GM19351 (cell line): ENCODE measurements at regions not wholly inside any gene's neighbourhood (a gene's known extent, or its start where the extent isn't known, plus 50 kb on each side); places are given as distances from the start of the nearest gene placed in this dataset.
A peak's percentile ranks its signal among the peaks of the same experiment; 100 is the strongest.

Experiments used
- ATAC-seq: cut with Tn5 transposase; IDR thresholded peaks from one replicate; pipeline ENCODE4 v1.9.1; 2021; ENCODE audit warnings: mild to moderate bottlenecking, moderate library complexity; ENCODE audit not compliant: unreplicated experiment

DNA sequence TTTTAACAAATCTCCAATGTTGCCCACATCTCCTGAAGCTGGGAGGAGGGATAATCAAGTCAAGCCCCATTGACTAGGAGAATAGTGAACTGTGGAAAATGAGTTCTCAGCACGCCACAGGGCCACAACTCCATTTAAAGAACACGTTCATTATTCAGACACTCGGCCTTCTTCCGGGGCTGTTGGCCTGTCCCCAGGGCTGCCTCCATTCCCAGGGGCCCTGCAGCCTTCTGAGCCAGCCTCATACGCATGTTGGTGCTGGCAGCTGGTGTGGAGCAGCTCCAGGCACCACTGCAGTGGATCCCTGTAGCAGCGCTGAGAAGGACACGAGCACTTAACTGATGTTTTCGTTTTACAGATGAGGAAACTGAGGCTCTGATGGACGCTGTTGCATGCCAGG is 87.5 kb upstream of the RCN1 start:
- no peak for ATAC-seq

DNA sequence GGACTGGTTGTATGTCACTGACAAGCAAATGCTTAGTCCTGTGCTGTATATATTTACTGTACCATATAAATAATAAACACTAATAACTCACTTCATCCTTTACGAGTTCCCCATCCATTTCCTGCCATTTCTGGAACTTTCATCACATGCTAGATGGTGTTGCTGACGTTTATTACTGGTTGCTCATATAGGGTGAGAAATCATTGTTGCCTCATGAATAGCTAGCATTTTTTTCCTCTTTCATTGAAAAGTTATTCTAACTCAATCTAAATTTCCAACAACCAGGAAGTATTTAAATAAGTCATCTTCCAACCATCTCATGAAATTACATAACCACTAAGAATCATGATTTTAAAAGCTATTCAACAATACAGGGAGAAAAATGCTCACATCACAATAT is 88.6 kb upstream of the RCN1 start:
- no peak for ATAC-seq

GRCh38 chr11:31997955-31998354 is 92.9 kb upstream of the RCN1 start:
- ATAC-seq, result no peak

DNA sequence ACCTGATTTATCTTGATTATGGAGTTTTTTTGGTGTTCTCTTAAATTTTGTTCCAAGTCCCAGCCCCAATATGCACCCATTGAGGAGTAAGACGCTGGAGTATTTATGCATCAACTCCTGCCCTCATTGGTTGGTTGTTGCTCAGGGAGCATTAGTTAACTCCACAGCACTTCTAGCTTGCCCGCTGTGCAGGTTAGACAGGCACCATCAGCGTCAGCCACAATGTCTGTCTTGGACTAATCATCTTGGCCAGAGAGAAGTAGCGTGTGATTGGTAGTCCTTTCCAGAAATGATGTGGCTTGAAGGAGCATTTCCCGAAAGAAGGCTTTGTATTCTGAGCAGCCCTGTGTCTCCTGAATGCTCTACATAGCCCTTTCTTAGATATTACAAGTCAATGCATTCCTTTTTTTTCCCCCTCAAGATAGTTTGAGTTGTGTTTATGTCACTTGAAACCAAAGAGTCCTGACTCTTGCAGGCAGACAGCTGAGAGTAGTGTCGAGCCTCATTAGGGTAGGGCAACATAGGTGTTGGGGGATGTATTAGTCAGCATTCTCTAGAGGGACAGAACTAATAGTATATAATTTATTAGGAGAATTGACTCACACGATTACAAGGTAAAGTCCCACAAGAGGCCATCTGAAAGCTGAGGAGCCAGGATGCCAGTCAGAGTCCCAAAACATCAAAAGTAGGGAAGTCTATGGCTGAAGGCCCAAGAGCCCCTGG is 94.6 kb upstream of the RCN1 start:
- ATAC-seq, result peak; percentile 41

DNA sequence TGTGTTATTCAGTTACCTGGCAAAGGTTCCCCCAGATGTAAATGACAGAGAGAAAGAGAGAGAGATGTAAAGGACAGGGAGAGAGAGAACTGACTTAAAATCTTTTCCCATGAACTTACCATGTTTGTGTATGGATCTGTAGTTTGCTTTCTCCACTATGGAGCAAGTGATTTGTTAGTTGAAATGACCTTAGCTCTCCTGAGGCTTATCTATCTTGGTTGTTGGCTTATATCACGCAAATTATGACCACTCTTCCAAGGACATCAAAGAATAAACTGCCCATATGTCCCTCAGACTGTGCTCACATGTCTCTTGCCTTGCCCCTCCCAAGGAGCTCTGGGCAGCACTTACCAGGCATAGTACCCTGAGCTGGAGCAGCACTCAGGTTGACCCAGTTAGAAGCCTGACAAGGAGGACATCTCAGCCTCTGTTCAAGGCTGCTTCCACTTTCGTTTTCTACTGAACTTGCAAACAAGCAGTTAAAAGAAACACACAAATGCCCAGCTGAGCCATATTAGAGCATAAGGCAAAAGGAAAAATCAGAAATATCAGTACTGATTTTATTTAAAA is 95.3 kb upstream of the RCN1 start:
- peak; percentile 85 for ATAC-seq

GRCh38 chr11:31995032-31995431 is 95.8 kb upstream of the RCN1 start:
- no peak for ATAC-seq

DNA sequence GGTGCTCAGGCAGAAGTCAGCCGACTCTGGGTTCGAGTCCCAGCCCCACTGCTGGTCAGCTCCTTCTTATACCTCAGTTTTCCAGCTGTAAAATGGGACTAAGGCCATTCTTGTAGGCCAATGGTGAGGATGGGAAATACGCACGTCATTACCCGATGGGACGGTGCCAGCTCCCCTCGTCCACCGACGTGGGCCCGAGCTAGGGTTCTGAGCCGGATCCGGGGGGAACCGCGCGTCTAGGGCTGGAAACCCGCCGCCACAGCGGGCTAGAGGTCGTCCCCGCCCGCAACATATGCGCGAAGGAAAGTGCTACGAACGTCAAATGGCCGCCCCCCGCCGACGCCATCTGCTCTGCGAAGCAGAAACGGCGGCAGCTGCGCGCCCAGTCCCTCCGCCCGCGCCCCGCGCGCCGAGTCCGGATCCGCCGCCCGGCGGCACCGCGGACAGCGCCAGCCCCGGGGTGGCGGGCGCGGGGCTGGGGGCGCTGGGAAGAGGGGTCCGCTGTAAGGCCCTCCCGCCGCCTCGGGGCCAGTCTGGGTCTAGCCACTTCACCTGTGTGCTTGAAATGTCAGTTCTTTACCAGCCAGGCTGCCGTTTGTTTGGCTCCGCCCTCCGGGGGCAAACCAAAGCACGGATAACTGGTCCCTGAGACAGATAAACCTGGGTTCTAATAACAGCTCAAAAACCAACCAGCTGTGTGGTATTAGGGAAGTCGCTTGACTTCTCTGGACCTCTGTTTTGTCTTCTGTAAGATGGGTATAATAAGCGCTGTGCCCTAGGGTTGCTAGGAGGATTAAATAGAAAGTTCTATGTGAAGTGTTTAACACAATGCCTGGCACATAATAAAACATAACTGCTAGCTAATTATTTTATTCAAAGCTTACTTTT is 103.5 kb upstream of the RCN1 start:
- ATAC-seq, result no peak

DNA sequence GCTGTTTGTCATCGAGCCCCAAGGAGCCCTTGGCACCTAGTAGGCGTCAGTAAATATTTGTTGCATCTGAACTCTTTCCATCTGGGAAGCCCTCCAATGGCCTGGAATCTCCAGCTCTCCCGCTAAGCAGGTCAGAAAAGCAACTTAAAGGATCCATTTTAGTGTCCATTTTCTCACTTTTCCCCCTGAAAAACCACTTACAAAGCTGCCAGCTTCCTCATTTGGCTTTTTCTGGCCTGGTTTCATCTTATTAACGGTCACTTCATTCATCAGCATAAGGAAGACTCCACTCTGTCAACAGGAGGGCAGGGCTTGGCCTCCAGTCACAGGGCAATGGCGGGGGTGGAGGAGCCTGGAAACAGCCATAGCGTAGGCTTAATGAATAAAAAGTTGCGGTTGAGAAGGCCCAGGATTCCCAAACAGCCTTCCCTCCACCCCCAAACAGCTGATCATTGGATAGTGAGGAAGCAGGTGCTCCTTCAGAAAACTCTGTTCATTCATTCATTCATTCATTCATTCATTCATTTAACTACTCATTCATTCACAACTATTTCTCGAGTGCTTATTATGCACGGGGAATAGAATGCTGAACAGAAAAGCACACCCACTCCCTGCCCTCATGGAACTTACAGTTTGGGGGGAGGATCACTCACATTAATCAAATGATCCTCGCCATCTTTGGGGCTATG is 104.5 kb upstream of the RCN1 start:
- ATAC-seq, result no peak

DNA sequence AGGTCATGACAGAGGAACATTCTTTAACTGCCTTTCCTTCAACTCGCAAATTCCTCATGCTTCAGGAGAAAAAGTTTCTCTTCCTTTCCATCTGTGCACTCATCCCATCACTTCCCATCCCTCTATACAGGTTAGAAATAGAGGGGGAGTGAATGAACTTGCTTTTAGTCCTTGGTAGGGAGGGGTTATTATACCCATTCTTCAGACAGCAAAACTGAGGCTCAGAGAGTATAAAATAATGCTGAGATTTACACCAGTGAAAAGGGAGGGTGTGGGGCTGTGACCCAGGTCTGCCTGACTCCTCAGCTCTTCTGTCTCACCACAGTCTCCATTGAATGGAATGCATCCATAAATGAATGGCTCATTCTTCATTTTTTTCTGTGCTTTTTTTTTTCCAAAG is 109.4 kb upstream of the RCN1 start:
- no peak for ATAC-seq

GRCh38 chr11:31977343-31977742 is 113.5 kb upstream of the RCN1 start:
- no peak for ATAC-seq

DNA sequence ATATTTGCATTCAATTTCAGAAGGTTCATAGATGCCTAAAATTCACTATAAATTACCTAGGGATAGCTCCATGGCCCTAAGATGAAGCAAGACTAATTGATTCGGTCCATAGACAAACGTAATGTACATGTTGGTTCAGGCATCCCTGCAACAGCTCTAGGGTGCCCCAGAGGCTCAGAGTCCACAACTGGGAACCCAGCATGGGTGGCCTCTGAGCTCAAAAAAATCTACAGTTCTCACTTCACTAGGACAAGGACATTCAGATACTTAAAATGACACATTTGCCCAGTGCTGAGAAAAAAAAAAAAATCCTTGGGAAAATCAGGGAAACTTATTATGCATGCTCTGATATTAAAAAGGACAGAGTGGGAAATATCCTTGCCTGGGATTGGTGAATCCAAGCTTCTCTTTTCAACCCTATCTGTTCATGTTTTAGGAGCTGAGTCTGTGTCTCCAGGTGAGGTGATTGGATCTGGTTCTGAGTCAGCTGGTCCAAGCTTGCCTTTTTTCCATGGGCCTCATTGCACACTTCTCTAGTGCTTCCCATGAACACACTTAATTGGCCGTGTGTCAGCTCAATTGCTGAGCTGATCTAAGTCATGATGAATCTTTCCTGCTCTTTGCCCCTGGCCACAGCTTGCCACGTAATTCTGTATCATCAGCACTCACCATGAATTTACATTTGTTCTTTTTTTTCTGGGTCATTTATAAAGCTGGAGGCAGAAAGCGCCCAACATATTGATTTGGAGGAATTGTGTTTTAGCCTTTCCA is 116.3 kb upstream of the RCN1 start:
- no peak for ATAC-seq

DNA sequence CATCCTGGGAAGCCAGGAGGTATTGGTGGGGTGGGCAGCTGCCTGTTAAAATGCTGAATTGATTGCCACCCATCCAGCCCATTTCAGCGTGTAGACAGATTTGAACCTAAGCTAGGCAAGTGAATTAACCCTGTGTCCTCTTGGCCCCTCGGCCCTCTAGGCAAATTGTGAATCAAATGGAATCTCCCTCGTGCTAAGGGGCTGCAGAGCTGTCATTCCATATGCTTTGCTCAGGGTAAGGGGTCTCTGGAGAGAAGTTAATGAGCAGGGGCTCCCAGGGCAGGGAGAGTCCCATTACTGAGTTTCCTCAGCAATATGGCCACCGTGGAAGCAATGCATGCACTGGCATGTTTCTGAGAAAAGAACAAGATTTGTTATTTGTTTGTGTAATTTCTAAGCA is 117.7 kb upstream of the RCN1 start:
- ATAC-seq, result no peak

DNA sequence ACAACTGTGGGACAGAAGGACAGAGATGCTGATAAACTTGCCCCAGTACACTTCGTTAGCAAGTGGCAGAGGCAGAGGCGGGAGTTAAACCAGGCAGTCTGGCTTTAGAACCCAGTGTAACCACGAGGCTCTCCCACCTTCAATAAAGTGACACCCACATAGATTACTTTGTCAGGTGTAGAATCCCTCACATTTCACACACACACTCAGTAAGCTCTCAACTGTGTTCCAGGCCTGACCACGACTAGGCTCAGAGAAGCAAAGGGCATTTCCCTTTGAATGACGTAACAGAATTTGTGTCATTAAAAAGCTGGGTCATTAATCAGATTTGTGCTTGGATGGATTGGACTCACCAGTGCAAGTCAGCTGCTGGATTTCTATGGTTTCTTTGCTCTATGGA is 118.3 kb upstream of the RCN1 start:
- ATAC-seq, result no peak

DNA sequence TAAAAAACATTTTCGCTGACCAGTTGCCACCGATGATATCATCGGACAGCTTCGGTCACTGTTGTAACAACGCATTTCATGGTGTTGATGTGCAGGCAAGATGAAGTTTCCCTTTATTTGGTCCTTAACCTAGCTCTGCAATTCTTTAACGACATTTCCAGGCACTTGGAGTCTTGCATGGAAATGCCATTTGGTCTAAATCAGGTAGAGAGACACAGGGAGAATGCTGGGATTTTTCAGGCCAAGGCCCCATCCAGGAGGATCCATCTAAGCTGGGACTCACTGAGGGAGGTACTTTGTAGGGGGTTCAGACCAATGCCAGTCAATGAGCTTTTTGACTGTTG is 121.5 kb upstream of the RCN1 start:
- ATAC-seq, result no peak

DNA sequence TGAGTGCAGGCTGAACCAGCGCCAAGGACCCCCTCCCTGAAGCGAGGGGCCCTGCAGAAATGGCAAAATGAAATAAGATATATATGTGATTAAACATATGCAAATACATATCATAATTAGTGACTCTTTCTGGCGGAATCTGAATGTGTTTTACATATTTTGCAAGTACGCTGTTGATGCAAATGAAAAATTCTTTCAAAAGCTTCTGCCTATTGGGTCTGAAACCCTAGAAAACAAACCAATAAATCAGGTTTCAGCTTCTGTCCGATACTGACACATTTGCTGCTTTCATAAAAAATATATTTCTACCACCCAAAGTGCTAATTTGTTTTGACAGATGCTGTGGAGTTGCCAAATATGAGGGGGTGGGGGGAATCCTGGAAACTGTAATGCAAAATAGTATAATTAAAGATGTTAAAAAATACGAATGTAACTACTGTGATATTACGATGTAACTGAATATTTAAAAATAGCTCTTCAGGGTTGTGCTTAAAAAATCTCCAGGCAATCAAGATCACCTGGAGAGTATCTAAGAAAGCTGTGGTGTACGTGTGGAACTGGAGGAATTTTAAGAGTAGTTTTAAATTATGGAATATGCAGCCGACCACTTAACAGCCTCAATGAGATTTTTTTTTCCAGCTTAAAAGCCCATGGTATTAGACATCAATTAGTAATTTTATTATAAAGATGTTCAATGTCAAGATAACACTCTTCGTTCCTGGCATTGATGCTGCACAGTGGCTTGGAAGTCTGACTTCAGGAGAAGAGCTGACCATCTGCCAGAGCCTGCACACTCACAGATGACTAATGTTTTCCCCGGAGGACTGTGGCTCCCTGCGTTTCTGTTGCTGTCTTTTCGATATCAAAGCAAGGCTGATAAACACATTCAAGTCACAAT is 122.2 kb upstream of the RCN1 start:
- no peak for ATAC-seq

- ATAC-seq, result no peak
Measured at GRCh38 chr11:31967404-31968130, 123.3 kb upstream of the RCN1 start.

- ATAC-seq, result no peak
Measured at GRCh38 chr11:31966846-31967245, 124.0 kb upstream of the RCN1 start.

DNA sequence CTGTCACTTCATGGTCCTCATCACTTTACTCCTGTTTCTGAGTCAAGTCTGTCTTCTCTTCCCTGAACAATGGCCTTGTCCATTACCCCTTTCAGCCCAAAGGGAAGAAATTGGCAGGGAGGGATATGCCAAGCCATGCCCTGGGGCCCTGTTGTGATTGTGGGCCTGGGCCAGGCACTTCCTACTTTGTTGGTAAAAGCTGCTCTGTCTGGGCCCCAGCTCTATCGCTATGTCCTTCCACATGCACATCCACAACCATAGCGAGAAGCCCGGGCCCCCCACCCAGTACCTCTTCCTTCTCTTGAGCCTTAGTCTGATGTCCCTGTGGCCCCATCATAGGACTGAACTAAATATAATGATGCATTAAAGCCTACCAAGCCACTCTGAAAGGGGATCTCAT is 126.7 kb upstream of the RCN1 start:
- ATAC-seq, result no peak

- no peak for ATAC-seq
Measured at GRCh38 chr11:31960126-31960525, 130.7 kb upstream of the RCN1 start.
